ENCODE measurements at regions not wholly inside any gene's neighbourhood (a gene's known extent, or its start where the extent isn't known, plus 50 kb on each side); places are given as distances from the start of the nearest gene placed in this dataset.

- TF ChIP-seq CTCF (IDR thresholded peaks at IDR 0.05; ENCODE audit: extremely low read depth in 1 of 2, insufficient read depth in 1 of 2, low read depth in 1 of 2, low read length in 2 of 2) (no peak), POLR2A (IDR thresholded peaks at IDR 0.05; ENCODE audit: low read depth, low read length) (no peak), MAX (IDR thresholded peaks at IDR 0.05; ENCODE audit: insufficient read depth, insufficient read length) (no peak), EZH2 (IDR thresholded peaks at IDR 0.05; ENCODE audit: borderline replicate concordance, low read depth, low read length, severe bottlenecking) (no peak)
Measured at GRCh38 chr4:18201885-18202284, 180.3 kb upstream of the LCORL start.

All from endothelial cell of umbilical vein (primary cell).